ENCODE measurements at regions not wholly inside any gene's neighbourhood (a gene's known extent, or its start where the extent isn't known, plus 50 kb on each side); places are given as distances from the start of the nearest gene placed in this dataset.

- no peak overlapping the region for H3K27ac ChIP-seq (ENCODE audit: extremely low read depth, low read depth, low read length)
- no peaks in the 10 kb centered on the region for H3K36me3 ChIP-seq (ENCODE audit: control insufficient read depth in 2 of 2, insufficient read depth in 1 of 2, low read length in 2 of 2)
- H3K4me1 ChIP-seq (ENCODE audit: control insufficient read depth, insufficient read depth, low read length) = no peaks in the 10 kb centered on the region
- ChIA-PET POLR2A (no interaction called here), CTCF (interaction anchor here (0.6 to 0.8 kb wide), 2 partner anchors 85 to 332 kb away, joined by 3 read pairs; no protein-coding TSS in a partner anchor)
- peak; percentile 38; the same call in 1 of the 2 replicates for TF ChIP-seq PRDM1 (tag by site-specific recombination; IDR thresholded peaks at IDR 0.05)
- TF ChIP-seq WT1 (tag by site-specific recombination; IDR thresholded peaks at IDR 0.05) = no peak
- H3K4me3 ChIP-seq (ENCODE audit: low read depth, low read length) = no peak overlapping the region
- H3K9me3 ChIP-seq (ENCODE audit: control insufficient read depth, insufficient read depth, low read depth, low read length) = no peaks in the 10 kb centered on the region
These were observed 66.0 kb upstream of the CLDN14 start for GRCh38 chr21:36545776-36546511.

- Histone ChIP-seq H3K4me1 (ENCODE audit: control insufficient read depth, insufficient read depth, low read length) (peaks cover 6% of the 10 kb centered on the region; the same call in 1 of the 2 replicates), H3K9me3 (ENCODE audit: control insufficient read depth, insufficient read depth, low read depth, low read length) (no peaks in the 10 kb centered on the region), H3K4me3 (ENCODE audit: low read depth, low read length) (no peak overlapping the region), H3K27ac (ENCODE audit: extremely low read depth, low read depth, low read length) (no peak overlapping the region), H3K36me3 (ENCODE audit: control insufficient read depth in 2 of 2, insufficient read depth in 1 of 2, low read length in 2 of 2) (no peaks in the 10 kb centered on the region)
- POLR2A ChIA-PET = no interaction called here
- TF ChIP-seq AEBP2 (tag by site-specific recombination; IDR thresholded peaks at IDR 0.05; ENCODE audit: borderline replicate concordance) (no peak), ZNF624 (tag by site-specific recombination; IDR thresholded peaks at IDR 0.05) (no peak), ZNF341 (tag by site-specific recombination; IDR thresholded peaks at IDR 0.05; ENCODE audit: low read depth) (no peak), ZNF704 (tag by site-specific recombination; IDR thresholded peaks at IDR 0.05) (no peak), ZNF670 (tag by site-specific recombination; IDR thresholded peaks at IDR 0.05; ENCODE audit: low read depth) (no peak), WT1 (tag by site-specific recombination; IDR thresholded peaks at IDR 0.05) (no peak), ZSCAN16 (tag by site-specific recombination; IDR thresholded peaks at IDR 0.05) (no peak), ZNF280D (tag by site-specific recombination; IDR thresholded peaks at IDR 0.05) (no peak), MYNN (tag by site-specific recombination; IDR thresholded peaks at IDR 0.05; ENCODE audit: borderline replicate concordance) (no peak), EGR2 (tag by site-specific recombination; IDR thresholded peaks at IDR 0.05; ENCODE audit: low read depth) (no peak), ZNF366 (tag by site-specific recombination; conservative IDR thresholded peaks at IDR 0.05) (no peak), PRDM6 (tag by site-specific recombination; IDR thresholded peaks at IDR 0.05) (no peak), ZNF37A (tag by site-specific recombination; IDR thresholded peaks at IDR 0.05) (no peak)
- CTCF ChIA-PET = no interaction called here
These were observed 67.5 kb upstream of the CLDN14 start for GRCh38 chr21:36547464-36547863.

Data from HEK293 (cell line).